Stimulated activated memory B cell treated with anti-CD40 and anti-IgM and Interleukin-4, amounts not matched to agents 10 μg/mL and 1 μg/mL and 100 μg/mL, for 72 hours (primary cell): ENCODE measurements at regions not wholly inside any gene's neighbourhood (a gene's known extent, or its start where the extent isn't known, plus 50 kb on each side); places are given as distances from the start of the nearest gene placed in this dataset.

Experiments
- ATAC-seq: fragments of 150-1000 bp; cut with Tn5 transposase; 2 replicates; pipeline ENCODE4 v1.10.0; 2021
- H3K27ac Mint-ChIP-seq: one replicate; pipeline ENCODE4 v1.8.0; 2022; ENCODE audit warnings: mild to moderate bottlenecking, mixed read lengths
- H3K27me3 Mint-ChIP-seq: one replicate; pipeline ENCODE4 v1.8.0; 2022; ENCODE audit warnings: mixed read lengths
- H3K36me3 Mint-ChIP-seq: one replicate; pipeline ENCODE4 v1.8.0; 2022; ENCODE audit warnings: mixed read lengths
- H3K4me1 Mint-ChIP-seq: one replicate; pipeline ENCODE4 v1.8.0; 2022; ENCODE audit warnings: mixed read lengths
- H3K4me3 Mint-ChIP-seq: one replicate; pipeline ENCODE4 v1.8.0; 2022; ENCODE audit warnings: mild to moderate bottlenecking, moderate library complexity, mixed read lengths
- H3K9me3 Mint-ChIP-seq: one replicate; pipeline ENCODE4 v1.8.0; 2022; ENCODE audit warnings: mixed read lengths

GRCh38 chr12:78684419-78684818 lies 180.2 kb upstream of the SYT1 start:
- Mint-ChIP-seq H3K27me3 (no peaks in the 10 kb centered on the region), H3K27ac (no peak overlapping the region), H3K9me3 (no peaks in the 10 kb centered on the region), H3K4me1 (no peaks in the 10 kb centered on the region), H3K36me3 (no peaks in the 10 kb centered on the region), H3K4me3 (no peak overlapping the region)
- ATAC-seq = no peak

GRCh38 chr12:78695749-78696148 lies 168.8 kb upstream of the SYT1 start:
- Mint-ChIP-seq H3K27me3 (no peaks in the 10 kb centered on the region), H3K36me3 (no peaks in the 10 kb centered on the region), H3K4me3 (no peak overlapping the region), H3K4me1 (no peaks in the 10 kb centered on the region), H3K9me3 (peaks cover 3% of the 10 kb centered on the region), H3K27ac (no peak overlapping the region)
- no peak for ATAC-seq

- no peak overlapping the region for H3K4me3 Mint-ChIP-seq
Observed at GRCh38 chr12:78696267-78696666, 168.3 kb upstream of the SYT1 start.

GRCh38 chr12:78697817-78698415 lies 166.7 kb upstream of the SYT1 start:
- no peaks in the 10 kb centered on the region for H3K36me3 Mint-ChIP-seq
- H3K27ac Mint-ChIP-seq = no peak overlapping the region
- peaks cover 3% of the 10 kb centered on the region for H3K9me3 Mint-ChIP-seq
- no peak for ATAC-seq
- H3K4me3 Mint-ChIP-seq = no peak overlapping the region
- no peaks in the 10 kb centered on the region for H3K27me3 Mint-ChIP-seq
- no peaks in the 10 kb centered on the region for H3K4me1 Mint-ChIP-seq

More at GRCh38 chr12:78696267-78696666, 168.3 kb upstream of the SYT1 start:
- Mint-ChIP-seq H3K27me3 (no peaks in the 10 kb centered on the region), H3K9me3 (peaks cover 3% of the 10 kb centered on the region), H3K36me3 (no peaks in the 10 kb centered on the region), H3K4me1 (no peaks in the 10 kb centered on the region), H3K27ac (no peak overlapping the region)
- ATAC-seq = no peak

GRCh38 chr12:78698747-78699146 lies 165.8 kb upstream of the SYT1 start:
- Mint-ChIP-seq H3K27ac (no peak overlapping the region), H3K4me1 (no peaks in the 10 kb centered on the region), H3K27me3 (no peaks in the 10 kb centered on the region), H3K4me3 (no peak overlapping the region), H3K36me3 (no peaks in the 10 kb centered on the region), H3K9me3 (peaks cover 3% of the 10 kb centered on the region)
- ATAC-seq = no peak

- ATAC-seq = no peak
- H3K4me3 Mint-ChIP-seq = no peak overlapping the region
- no peaks in the 10 kb centered on the region for H3K36me3 Mint-ChIP-seq
- H3K9me3 Mint-ChIP-seq = peaks cover 3% of the 10 kb centered on the region
- H3K27ac Mint-ChIP-seq = no peak overlapping the region
- H3K4me1 Mint-ChIP-seq = no peaks in the 10 kb centered on the region
- no peaks in the 10 kb centered on the region for H3K27me3 Mint-ChIP-seq
Observed at GRCh38 chr12:78700565-78700964, 164.0 kb upstream of the SYT1 start.

- Mint-ChIP-seq H3K4me1 (no peaks in the 10 kb centered on the region), H3K36me3 (no peaks in the 10 kb centered on the region), H3K4me3 (no peak overlapping the region), H3K9me3 (peaks cover 3% of the 10 kb centered on the region), H3K27me3 (no peaks in the 10 kb centered on the region), H3K27ac (no peak overlapping the region)
- no peak for ATAC-seq
Observed at GRCh38 chr12:78703820-78704525, 160.6 kb upstream of the SYT1 start.

- H3K27ac Mint-ChIP-seq = no peak overlapping the region
- no peaks in the 10 kb centered on the region for H3K4me1 Mint-ChIP-seq
- peaks cover 8% of the 10 kb centered on the region for H3K27me3 Mint-ChIP-seq
- no peaks in the 10 kb centered on the region for H3K9me3 Mint-ChIP-seq
- H3K4me3 Mint-ChIP-seq = no peak overlapping the region
- no peaks in the 10 kb centered on the region for H3K36me3 Mint-ChIP-seq
- no peak for ATAC-seq
Observed at GRCh38 chr12:78711954-78712353, 152.6 kb upstream of the SYT1 start.

GRCh38 chr12:78712834-78713481 lies 151.6 kb upstream of the SYT1 start:
- no peaks in the 10 kb centered on the region for H3K9me3 Mint-ChIP-seq
- no peak overlapping the region for H3K4me3 Mint-ChIP-seq
- no peak for ATAC-seq
- H3K27ac Mint-ChIP-seq = no peak overlapping the region
- no peaks in the 10 kb centered on the region for H3K4me1 Mint-ChIP-seq
- H3K27me3 Mint-ChIP-seq = peaks cover 8% of the 10 kb centered on the region
- no peaks in the 10 kb centered on the region for H3K36me3 Mint-ChIP-seq

- no peaks in the 10 kb centered on the region for H3K9me3 Mint-ChIP-seq
- no peak overlapping the region for H3K27ac Mint-ChIP-seq
- no peak overlapping the region for H3K4me3 Mint-ChIP-seq
- ATAC-seq = no peak
- no peaks in the 10 kb centered on the region for H3K36me3 Mint-ChIP-seq
- no peaks in the 10 kb centered on the region for H3K4me1 Mint-ChIP-seq
- no peaks in the 10 kb centered on the region for H3K27me3 Mint-ChIP-seq
Observed at GRCh38 chr12:78719721-78720120, 144.9 kb upstream of the SYT1 start.

- H3K27ac Mint-ChIP-seq = no peak overlapping the region
- no peaks in the 10 kb centered on the region for H3K36me3 Mint-ChIP-seq
- no peaks in the 10 kb centered on the region for H3K27me3 Mint-ChIP-seq
- no peak for ATAC-seq
- H3K4me1 Mint-ChIP-seq = peaks cover 2% of the 10 kb centered on the region
- no peak overlapping the region for H3K4me3 Mint-ChIP-seq
- no peaks in the 10 kb centered on the region for H3K9me3 Mint-ChIP-seq
Observed at GRCh38 chr12:78721906-78722305, 142.7 kb upstream of the SYT1 start.

GRCh38 chr12:78725033-78725432 lies 139.5 kb upstream of the SYT1 start:
- Mint-ChIP-seq H3K27ac (no peak overlapping the region), H3K9me3 (no peaks in the 10 kb centered on the region), H3K4me1 (peaks cover 6% of the 10 kb centered on the region), H3K4me3 (no peak overlapping the region), H3K27me3 (no peaks in the 10 kb centered on the region), H3K36me3 (no peaks in the 10 kb centered on the region)
- ATAC-seq = no peak

GRCh38 chr12:78725951-78726580 lies 138.5 kb upstream of the SYT1 start:
- no peak overlapping the region for H3K27ac Mint-ChIP-seq
- H3K9me3 Mint-ChIP-seq = no peaks in the 10 kb centered on the region
- H3K4me3 Mint-ChIP-seq = no peak overlapping the region
- no peaks in the 10 kb centered on the region for H3K27me3 Mint-ChIP-seq
- ATAC-seq = peak; percentile 24
- H3K4me1 Mint-ChIP-seq = peaks cover 6% of the 10 kb centered on the region
- no peaks in the 10 kb centered on the region for H3K36me3 Mint-ChIP-seq

- Mint-ChIP-seq H3K9me3 (no peaks in the 10 kb centered on the region), H3K27ac (no peak overlapping the region), H3K36me3 (no peaks in the 10 kb centered on the region), H3K4me1 (peaks cover 6% of the 10 kb centered on the region), H3K27me3 (no peaks in the 10 kb centered on the region), H3K4me3 (no peak overlapping the region)
- ATAC-seq = peak; percentile 53
Observed at GRCh38 chr12:78726854-78727253, 137.7 kb upstream of the SYT1 start.

- no peak overlapping the region for H3K4me3 Mint-ChIP-seq
- H3K9me3 Mint-ChIP-seq = no peaks in the 10 kb centered on the region
- H3K4me1 Mint-ChIP-seq = no peaks in the 10 kb centered on the region
- H3K27me3 Mint-ChIP-seq = no peaks in the 10 kb centered on the region
- no peaks in the 10 kb centered on the region for H3K36me3 Mint-ChIP-seq
- ATAC-seq = no peak
- no peak overlapping the region for H3K27ac Mint-ChIP-seq
Observed at GRCh38 chr12:78732481-78732880, 132.1 kb upstream of the SYT1 start.
